Breast epithelium (tissue), 4 donors: ENCODE measurements at regions not wholly inside any gene's neighbourhood (a gene's known extent, or its start where the extent isn't known, plus 50 kb on each side); places are given as distances from the start of the nearest gene placed in this dataset.

Source experiments
- DNase-seq, 2 donors: peaks; one replicate each; pipeline ENCODE4 v3.0.0-alpha.2; 2019; ENCODE audit warnings: low spot score in 2 of 2
- H3K27ac ChIP-seq, 2 donors: fragments of 200-600 bp; sonication (generic) in 1 of 2; one replicate each; pipeline ENCODE4 v1.5.1; 2016 to 2019; ENCODE audit warnings: mild to moderate bottlenecking in 1 of 2
- H3K27me3 ChIP-seq, 2 donors: fragments of 200-600 bp; sonication (generic) in 1 of 2; one replicate each; pipeline versions ENCODE4 v1.5.1 to v1.6.0; 2017 to 2019; ENCODE audit warnings: control low read depth in 1 of 2, mild to moderate bottlenecking in 1 of 2
- H3K36me3 ChIP-seq: fragments of 200-600 bp; one replicate; pipeline ENCODE4 v1.5.1; 2019
- H3K4me1 ChIP-seq, 2 donors: fragments of 200-600 bp; sonication (generic); one replicate each; pipeline ENCODE4 v1.5.1; 2016 to 2019; ENCODE audit warnings: control low read depth in 1 of 2
- H3K4me3 ChIP-seq, 3 donors: fragments of 200-600 bp; sonication (generic); 1 replicate in 2 of 3; 2 replicates in 1 of 3; pipeline ENCODE4 v1.5.1; 2016 to 2019; ENCODE audit warnings: mild to moderate bottlenecking in 3 of 3, moderate library complexity in 2 of 3
- H3K9me3 ChIP-seq, 2 donors: fragments of 200-600 bp; sonication (generic) in 1 of 2; one replicate each; pipeline ENCODE4 v1.5.1; 2016 to 2019; ENCODE audit warnings: control low read depth in 1 of 2
- POLR2A ChIP-seq: fragments of 450-650 bp; IDR thresholded peaks from one replicate; pipeline ENCODE4 v1.6.1; 2016; ENCODE audit warnings: antibody characterized with exemption, mild to moderate bottlenecking, moderate library complexity
- POLR2AphosphoS5 ChIP-seq, 3 donors: sonication (generic); formaldehyde crosslinking; IDR thresholded peaks; one replicate each; pipeline ENCODE4 v1.6.1; 2017; ENCODE audit warnings: antibody characterized with exemption in 3 of 3
- intact Hi-C: fragments of 100-400 bp; cut with DNase I; formaldehyde crosslinking; loops from one replicate; pipeline ENCODE4 v1.15.1; 2023; ENCODE audit warnings: low total_unique reads
- TF ChIP-seq, protein P1 (sequence below), 3 donors: fragments of 450-650 bp; IDR thresholded peaks; one replicate each; pipeline ENCODE4 v1.5.1; 2016 to 2017; ENCODE audit warnings: antibody characterized with exemption in 3 of 3, mild to moderate bottlenecking in 3 of 3, moderate library complexity in 3 of 3

DNA sequence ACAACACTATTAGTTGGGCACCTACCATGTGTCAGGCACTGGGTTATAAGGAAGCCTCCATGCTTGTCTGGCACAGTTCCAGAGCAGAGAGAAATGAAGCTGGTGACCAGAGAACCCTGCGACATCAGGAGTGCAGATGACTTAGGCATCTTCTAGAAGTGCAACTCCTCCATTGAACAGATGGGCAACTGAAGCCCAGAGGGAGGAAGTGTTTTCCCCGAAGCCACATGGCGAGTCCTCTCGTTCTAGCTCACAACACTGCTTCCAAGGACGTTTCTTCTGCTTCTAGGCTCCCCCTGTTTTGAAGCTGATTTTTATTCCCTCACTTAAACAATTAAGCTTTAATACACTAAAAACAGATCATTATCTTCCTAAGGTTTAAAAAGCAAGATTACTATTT, 109.8 kb upstream of the SYT13 start:
- H3K4me1 ChIP-seq, result no peaks in the 10 kb centered on the region
- DNase-seq, result no peak
- H3K9me3 ChIP-seq, result no peaks in the 10 kb centered on the region
- TF ChIP-seq, protein P1, sequence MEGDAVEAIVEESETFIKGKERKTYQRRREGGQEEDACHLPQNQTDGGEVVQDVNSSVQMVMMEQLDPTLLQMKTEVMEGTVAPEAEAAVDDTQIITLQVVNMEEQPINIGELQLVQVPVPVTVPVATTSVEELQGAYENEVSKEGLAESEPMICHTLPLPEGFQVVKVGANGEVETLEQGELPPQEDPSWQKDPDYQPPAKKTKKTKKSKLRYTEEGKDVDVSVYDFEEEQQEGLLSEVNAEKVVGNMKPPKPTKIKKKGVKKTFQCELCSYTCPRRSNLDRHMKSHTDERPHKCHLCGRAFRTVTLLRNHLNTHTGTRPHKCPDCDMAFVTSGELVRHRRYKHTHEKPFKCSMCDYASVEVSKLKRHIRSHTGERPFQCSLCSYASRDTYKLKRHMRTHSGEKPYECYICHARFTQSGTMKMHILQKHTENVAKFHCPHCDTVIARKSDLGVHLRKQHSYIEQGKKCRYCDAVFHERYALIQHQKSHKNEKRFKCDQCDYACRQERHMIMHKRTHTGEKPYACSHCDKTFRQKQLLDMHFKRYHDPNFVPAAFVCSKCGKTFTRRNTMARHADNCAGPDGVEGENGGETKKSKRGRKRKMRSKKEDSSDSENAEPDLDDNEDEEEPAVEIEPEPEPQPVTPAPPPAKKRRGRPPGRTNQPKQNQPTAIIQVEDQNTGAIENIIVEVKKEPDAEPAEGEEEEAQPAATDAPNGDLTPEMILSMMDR (IDR thresholded peaks at IDR 0.05), result no peak
- TF ChIP-seq POLR2AphosphoS5 (IDR thresholded peaks at IDR 0.05) (no peak), POLR2A (no peak)
- H3K27me3 ChIP-seq, result no peaks in the 10 kb centered on the region
- no peaks in the 10 kb centered on the region for H3K36me3 ChIP-seq
- H3K4me3 ChIP-seq, result no peak overlapping the region
- intact Hi-C loops, result no loop called here
- H3K27ac ChIP-seq, result no peak overlapping the region

DNA sequence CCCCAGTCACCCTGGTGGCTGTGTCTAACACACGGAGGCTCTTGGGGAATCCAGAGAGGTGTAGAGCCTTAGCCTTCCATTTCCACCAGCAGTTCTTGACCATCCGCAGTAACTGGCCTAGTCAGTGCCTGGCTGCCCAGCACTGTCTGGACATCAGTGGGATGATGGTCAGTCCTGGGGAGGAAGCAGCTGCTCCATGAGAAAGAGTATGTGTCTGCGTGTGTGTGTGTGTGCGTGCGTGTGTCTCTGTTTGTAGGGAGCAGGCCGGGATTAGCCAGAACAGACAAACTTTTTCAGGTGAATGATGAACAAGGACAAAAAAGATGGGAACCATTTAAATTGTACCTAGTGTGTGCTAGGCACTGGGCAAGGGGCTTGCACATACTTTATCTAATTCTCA, 109.3 kb upstream of the SYT13 start:
- Histone ChIP-seq H3K27me3 (no peaks in the 10 kb centered on the region), H3K9me3 (no peaks in the 10 kb centered on the region), H3K36me3 (no peaks in the 10 kb centered on the region), H3K4me1 (no peaks in the 10 kb centered on the region), H3K27ac (no peak overlapping the region), H3K4me3 (no peak overlapping the region)
- intact Hi-C loops, result no loop called here
- no peak for TF ChIP-seq POLR2A
- TF ChIP-seq, protein P1 (IDR thresholded peaks at IDR 0.05), result no peak
- no peak for DNase-seq

DNA sequence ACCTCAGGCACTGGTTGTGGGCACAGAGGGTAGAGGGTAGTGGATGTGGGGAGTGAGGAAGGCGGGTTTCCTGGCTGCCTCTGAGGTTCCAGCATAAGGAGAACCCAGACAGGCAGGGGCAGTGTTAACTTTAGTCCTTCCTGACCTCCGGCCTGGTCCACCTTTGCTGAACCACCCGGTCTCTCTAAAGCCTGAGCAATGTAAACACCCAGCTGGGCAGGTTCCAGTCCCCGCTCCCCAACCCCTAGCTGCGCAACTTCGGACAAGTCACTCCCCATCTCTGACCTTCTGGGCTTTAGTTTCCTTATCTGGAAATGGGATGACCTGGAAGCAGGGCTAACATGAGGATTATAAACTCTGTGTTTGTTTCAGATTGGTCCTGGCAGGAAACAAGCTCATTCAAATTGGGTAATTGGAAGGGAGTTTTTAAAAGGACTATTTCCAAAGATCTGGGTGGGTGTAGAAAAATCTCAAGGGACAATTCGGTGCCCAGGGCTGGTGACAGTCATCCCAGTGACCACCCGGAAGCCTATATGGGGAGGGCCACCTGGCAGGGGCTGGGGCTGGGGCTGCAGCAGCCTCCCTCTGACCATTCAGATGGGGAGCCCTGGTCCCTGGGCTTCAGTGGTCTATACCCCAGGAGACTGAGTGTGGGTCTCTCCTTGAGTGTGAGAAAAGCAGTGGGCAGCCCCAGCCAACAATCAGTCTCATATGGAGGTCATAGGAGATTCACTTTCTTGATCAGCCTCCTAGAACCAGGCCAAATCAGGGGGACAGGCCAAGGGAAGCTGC, 108.3 kb upstream of the SYT13 start:
- intact Hi-C loops, result no loop called here
- no peak overlapping the region for H3K4me3 ChIP-seq
- no peaks in the 10 kb centered on the region for H3K27me3 ChIP-seq
- H3K4me1 ChIP-seq, result no peaks in the 10 kb centered on the region
- H3K36me3 ChIP-seq, result no peaks in the 10 kb centered on the region
- H3K9me3 ChIP-seq, result no peaks in the 10 kb centered on the region
- DNase-seq, result no peak
- H3K27ac ChIP-seq, result no peak overlapping the region
- TF ChIP-seq POLR2AphosphoS5 (IDR thresholded peaks at IDR 0.05) (no peak), POLR2A (no peak)
- TF ChIP-seq, protein P1 (IDR thresholded peaks at IDR 0.05), result no peak

GRCh38 chr11:45393826-45394225, 107.7 kb upstream of the SYT13 start:
- no peak for DNase-seq
- Histone ChIP-seq H3K27me3 (no peaks in the 10 kb centered on the region), H3K4me1 (no peaks in the 10 kb centered on the region), H3K4me3 (no peak overlapping the region), H3K9me3 (no peaks in the 10 kb centered on the region), H3K36me3 (no peaks in the 10 kb centered on the region), H3K27ac (no peak overlapping the region)
- intact Hi-C loops, result no loop called here
- TF ChIP-seq POLR2AphosphoS5 (IDR thresholded peaks at IDR 0.05) (no peak), POLR2A (no peak)
- TF ChIP-seq, protein P1 (IDR thresholded peaks at IDR 0.05), result no peak

DNA sequence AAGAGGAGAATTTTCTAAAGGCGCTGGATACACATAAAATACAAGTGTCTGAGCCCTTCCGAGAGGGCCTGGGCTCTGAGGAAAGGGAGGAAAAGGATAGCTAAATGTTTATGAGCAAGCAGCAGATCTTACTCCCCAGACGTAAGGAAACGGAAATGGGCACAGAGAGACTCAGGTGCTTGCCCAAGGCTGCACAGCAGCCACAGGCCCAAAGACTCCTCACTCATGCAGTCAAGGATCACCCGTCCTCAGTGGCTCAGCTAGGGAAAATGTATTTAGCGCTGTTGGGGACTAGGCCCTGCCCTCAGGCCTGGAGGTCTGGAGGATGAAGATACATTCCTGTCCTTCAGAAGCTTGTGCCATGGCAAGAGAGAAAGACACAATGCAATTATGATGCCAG, 107.2 kb upstream of the SYT13 start:
- no peak for DNase-seq
- Histone ChIP-seq H3K27ac (no peak overlapping the region), H3K36me3 (no peaks in the 10 kb centered on the region), H3K27me3 (no peaks in the 10 kb centered on the region), H3K4me1 (no peaks in the 10 kb centered on the region), H3K9me3 (no peaks in the 10 kb centered on the region), H3K4me3 (no peak overlapping the region)
- intact Hi-C loops, result no loop called here
- TF ChIP-seq POLR2A (no peak), POLR2AphosphoS5 (IDR thresholded peaks at IDR 0.05) (no peak)
- TF ChIP-seq, protein P1 (IDR thresholded peaks at IDR 0.05), result no peak
